ENCODE measurements at regions not wholly inside any gene's neighbourhood (a gene's known extent, or its start where the extent isn't known, plus 50 kb on each side); places are given as distances from the start of the nearest gene placed in this dataset.
"Not testable (repeated sequence)": the region's sequence is repeated elsewhere in the genome, so short reads cannot be mapped to it uniquely, and the experiment has no call there.

- Histone ChIP-seq H3K9me3 (ENCODE audit: control insufficient read depth in 2 of 2, insufficient read depth in 1 of 2, low read depth in 1 of 2, low read length in 1 of 2) (no peaks in the 10 kb centered on the region), H3K27me3 (ENCODE audit: control insufficient read depth in 1 of 2, insufficient read depth in 2 of 2, low read length in 2 of 2) (no peaks in the 10 kb centered on the region), H3K27ac (ENCODE audit: low read depth in 2 of 2, low read length in 1 of 2) (no peak overlapping the region), H3K4me1 (ENCODE audit: control insufficient read depth in 2 of 2, insufficient read depth in 2 of 2, low read length in 1 of 2) (no peaks in the 10 kb centered on the region), H3K36me3 (ENCODE audit: control insufficient read depth in 2 of 2, insufficient read depth in 2 of 2, low read length in 1 of 2) (no peaks in the 10 kb centered on the region), H3K4me3 (ENCODE audit: low read depth in 1 of 2, low read length in 2 of 2) (no peak overlapping the region)
- WGBS, 2 donors: 66 to 82% methylated on average over 1 of the region's 1 CpG
These were observed 81.6 kb downstream of the SAMD9 start for GRCh38 chr7:93036149-93036640.

GRCh38 chr7:93031795-93032194 lies 86.0 kb downstream of the SAMD9 start:
- Histone ChIP-seq H3K9me3 (ENCODE audit: control insufficient read depth in 2 of 2, insufficient read depth in 1 of 2, low read depth in 1 of 2, low read length in 1 of 2) (peaks cover 0 to 5% of the 10 kb centered on the region in 2 donors), H3K4me1 (ENCODE audit: control insufficient read depth in 2 of 2, insufficient read depth in 2 of 2, low read length in 1 of 2) (peaks cover 0 to 15% of the 10 kb centered on the region in 2 donors), H3K4me3 (ENCODE audit: low read depth in 1 of 2, low read length in 2 of 2) (no peak overlapping the region), H3K36me3 (ENCODE audit: control insufficient read depth in 2 of 2, insufficient read depth in 2 of 2, low read length in 1 of 2) (no peaks in the 10 kb centered on the region), H3K27ac (ENCODE audit: low read depth in 2 of 2, low read length in 1 of 2) (no peak overlapping the region), H3K27me3 (ENCODE audit: control insufficient read depth in 1 of 2, insufficient read depth in 2 of 2, low read length in 2 of 2) (no peaks in the 10 kb centered on the region)

- no peaks in the 10 kb centered on the region for H3K27me3 ChIP-seq (ENCODE audit: control insufficient read depth in 1 of 2, insufficient read depth in 2 of 2, low read length in 2 of 2)
- peaks cover 0 to 15% of the 10 kb centered on the region in 2 donors for H3K4me1 ChIP-seq (ENCODE audit: control insufficient read depth in 2 of 2, insufficient read depth in 2 of 2, low read length in 1 of 2)
- no peak overlapping the region for H3K4me3 ChIP-seq (ENCODE audit: low read depth in 1 of 2, low read length in 2 of 2)
- H3K9me3 ChIP-seq (ENCODE audit: control insufficient read depth in 2 of 2, insufficient read depth in 1 of 2, low read depth in 1 of 2, low read length in 1 of 2): peaks cover 0 to 5% of the 10 kb centered on the region in 2 donors
- no peaks in the 10 kb centered on the region for H3K36me3 ChIP-seq (ENCODE audit: control insufficient read depth in 2 of 2, insufficient read depth in 2 of 2, low read length in 1 of 2)
- no peak overlapping the region for H3K27ac ChIP-seq (ENCODE audit: low read depth in 2 of 2, low read length in 1 of 2)
These were observed 87.1 kb downstream of the SAMD9 start for GRCh38 chr7:93030605-93031225.

- WGBS, 2 donors: 65 to 69% methylated on average over 7 of the region's 7 CpGs
- no peak overlapping the region for H3K27ac ChIP-seq (ENCODE audit: low read depth in 2 of 2, low read length in 1 of 2)
- H3K4me1 ChIP-seq (ENCODE audit: control insufficient read depth in 2 of 2, insufficient read depth in 2 of 2, low read length in 1 of 2): peaks cover 0 to 15% of the 10 kb centered on the region in 2 donors
- no peaks in the 10 kb centered on the region for H3K27me3 ChIP-seq (ENCODE audit: control insufficient read depth in 1 of 2, insufficient read depth in 2 of 2, low read length in 2 of 2)
- no peak overlapping the region for H3K4me3 ChIP-seq (ENCODE audit: low read depth in 1 of 2, low read length in 2 of 2)
- H3K9me3 ChIP-seq (ENCODE audit: control insufficient read depth in 2 of 2, insufficient read depth in 1 of 2, low read depth in 1 of 2, low read length in 1 of 2): peaks cover 0 to 5% of the 10 kb centered on the region in 2 donors
- no peaks in the 10 kb centered on the region for H3K36me3 ChIP-seq (ENCODE audit: control insufficient read depth in 2 of 2, insufficient read depth in 2 of 2, low read length in 1 of 2)
These were observed 88.7 kb downstream of the SAMD9 start for GRCh38 chr7:93029056-93029455.

GRCh38 chr7:93028610-93029009 lies 89.2 kb downstream of the SAMD9 start:
- WGBS, 2 donors: 86 to 87% methylated on average over 3 of the region's 3 CpGs
- Histone ChIP-seq H3K4me3 (ENCODE audit: low read depth in 1 of 2, low read length in 2 of 2) (no peak overlapping the region), H3K4me1 (ENCODE audit: control insufficient read depth in 2 of 2, insufficient read depth in 2 of 2, low read length in 1 of 2) (peaks cover 0 to 15% of the 10 kb centered on the region in 2 donors), H3K36me3 (ENCODE audit: control insufficient read depth in 2 of 2, insufficient read depth in 2 of 2, low read length in 1 of 2) (no peaks in the 10 kb centered on the region), H3K27me3 (ENCODE audit: control insufficient read depth in 1 of 2, insufficient read depth in 2 of 2, low read length in 2 of 2) (no peaks in the 10 kb centered on the region), H3K9me3 (ENCODE audit: control insufficient read depth in 2 of 2, insufficient read depth in 1 of 2, low read depth in 1 of 2, low read length in 1 of 2) (peaks cover 0 to 5% of the 10 kb centered on the region in 2 donors), H3K27ac (ENCODE audit: low read depth in 2 of 2, low read length in 1 of 2) (no peak overlapping the region)

- H3K9me3 ChIP-seq (ENCODE audit: control insufficient read depth in 2 of 2, insufficient read depth in 1 of 2, low read depth in 1 of 2, low read length in 1 of 2): peaks cover 0 to 5% of the 10 kb centered on the region in 2 donors
- H3K27ac ChIP-seq (ENCODE audit: low read depth in 2 of 2, low read length in 1 of 2): no peak overlapping the region
- no peaks in the 10 kb centered on the region for H3K36me3 ChIP-seq (ENCODE audit: control insufficient read depth in 2 of 2, insufficient read depth in 2 of 2, low read length in 1 of 2)
- peaks cover 0 to 15% of the 10 kb centered on the region in 2 donors for H3K4me1 ChIP-seq (ENCODE audit: control insufficient read depth in 2 of 2, insufficient read depth in 2 of 2, low read length in 1 of 2)
- 61 to 64% methylated on average over 5 of the region's 5 CpGs for WGBS, 2 donors
- no peak overlapping the region for H3K4me3 ChIP-seq (ENCODE audit: low read depth in 1 of 2, low read length in 2 of 2)
- no peaks in the 10 kb centered on the region for H3K27me3 ChIP-seq (ENCODE audit: control insufficient read depth in 1 of 2, insufficient read depth in 2 of 2, low read length in 2 of 2)
These were observed 90.7 kb downstream of the SAMD9 start for GRCh38 chr7:93027044-93027443.

GRCh38 chr7:93026425-93026824 lies 91.4 kb downstream of the SAMD9 start:
- Histone ChIP-seq H3K4me1 (ENCODE audit: control insufficient read depth in 2 of 2, insufficient read depth in 2 of 2, low read length in 1 of 2) (peaks cover 0 to 15% of the 10 kb centered on the region in 2 donors), H3K4me3 (ENCODE audit: low read depth in 1 of 2, low read length in 2 of 2) (no peak overlapping the region), H3K27ac (ENCODE audit: low read depth in 2 of 2, low read length in 1 of 2) (no peak overlapping the region), H3K9me3 (ENCODE audit: control insufficient read depth in 2 of 2, insufficient read depth in 1 of 2, low read depth in 1 of 2, low read length in 1 of 2) (peaks cover 0 to 5% of the 10 kb centered on the region in 2 donors), H3K36me3 (ENCODE audit: control insufficient read depth in 2 of 2, insufficient read depth in 2 of 2, low read length in 1 of 2) (no peaks in the 10 kb centered on the region), H3K27me3 (ENCODE audit: control insufficient read depth in 1 of 2, insufficient read depth in 2 of 2, low read length in 2 of 2) (no peaks in the 10 kb centered on the region)
- WGBS, 2 donors: 58 to 69% methylated on average over 3 of the region's 3 CpGs

- Histone ChIP-seq H3K4me1 (ENCODE audit: control insufficient read depth in 2 of 2, insufficient read depth in 2 of 2, low read length in 1 of 2) (peaks cover 0 to 15% of the 10 kb centered on the region in 2 donors), H3K9me3 (ENCODE audit: control insufficient read depth in 2 of 2, insufficient read depth in 1 of 2, low read depth in 1 of 2, low read length in 1 of 2) (peaks cover 0 to 5% of the 10 kb centered on the region in 2 donors), H3K4me3 (ENCODE audit: low read depth in 1 of 2, low read length in 2 of 2) (no peak overlapping the region), H3K27ac (ENCODE audit: low read depth in 2 of 2, low read length in 1 of 2) (no peak overlapping the region), H3K27me3 (ENCODE audit: control insufficient read depth in 1 of 2, insufficient read depth in 2 of 2, low read length in 2 of 2) (no peaks in the 10 kb centered on the region), H3K36me3 (ENCODE audit: control insufficient read depth in 2 of 2, insufficient read depth in 2 of 2, low read length in 1 of 2) (no peaks in the 10 kb centered on the region)
- whole genome bisulfite sequencing, 2 donors: 80 to 87% methylated on average over 2 of the region's 2 CpGs
These were observed 92.4 kb downstream of the SAMD9 start for GRCh38 chr7:93025389-93025788.

- not testable (repeated sequence) for H3K4me1 ChIP-seq (ENCODE audit: control insufficient read depth in 2 of 2, insufficient read depth in 2 of 2, low read length in 1 of 2); H3K27ac ChIP-seq (ENCODE audit: low read depth in 2 of 2, low read length in 1 of 2)
- 95 to 98% methylated on average over 6 of the region's 6 CpGs for WGBS, 2 donors
These were observed 94.8 kb downstream of the SAMD9 start for GRCh38 chr7:93022931-93023478.

GRCh38 chr7:93021748-93022147 lies 96.0 kb downstream of the SAMD9 start:
- Histone ChIP-seq H3K36me3 (ENCODE audit: control insufficient read depth in 2 of 2, insufficient read depth in 2 of 2, low read length in 1 of 2) (no peaks in the 10 kb centered on the region), H3K4me3 (ENCODE audit: low read depth in 1 of 2, low read length in 2 of 2) (no peak overlapping the region), H3K9me3 (ENCODE audit: control insufficient read depth in 2 of 2, insufficient read depth in 1 of 2, low read depth in 1 of 2, low read length in 1 of 2) (no peaks in the 10 kb centered on the region), H3K4me1 (ENCODE audit: control insufficient read depth in 2 of 2, insufficient read depth in 2 of 2, low read length in 1 of 2) (no peaks in the 10 kb centered on the region), H3K27ac (ENCODE audit: low read depth in 2 of 2, low read length in 1 of 2) (no peak overlapping the region), H3K27me3 (ENCODE audit: control insufficient read depth in 1 of 2, insufficient read depth in 2 of 2, low read length in 2 of 2) (no peaks in the 10 kb centered on the region)
- 72 to 88% methylated on average over 2 of the region's 2 CpGs for WGBS, 2 donors

More at GRCh38 chr7:93022931-93023478, 94.8 kb downstream of the SAMD9 start:
- not testable (repeated sequence) for H3K4me3 ChIP-seq (ENCODE audit: low read depth in 1 of 2, low read length in 2 of 2); H3K27me3 ChIP-seq (ENCODE audit: control insufficient read depth in 1 of 2, insufficient read depth in 2 of 2, low read length in 2 of 2); H3K9me3 ChIP-seq (ENCODE audit: control insufficient read depth in 2 of 2, insufficient read depth in 1 of 2, low read depth in 1 of 2, low read length in 1 of 2); H3K36me3 ChIP-seq (ENCODE audit: control insufficient read depth in 2 of 2, insufficient read depth in 2 of 2, low read length in 1 of 2)

All from esophagus (tissue), 2 donors.